HUDEP-2 (cell line): ENCODE measurements at regions not wholly inside any gene's neighbourhood (a gene's known extent, or its start where the extent isn't known, plus 50 kb on each side); places are given as distances from the start of the nearest gene placed in this dataset.
"Not testable (repeated sequence)": the region's sequence is repeated elsewhere in the genome, so short reads cannot be mapped to it uniquely, and the experiment has no call there.

Experiments
- DNase-seq, 76 experiments: peaks; one replicate each; lab custom pipeline; 2025; ENCODE audit not compliant: unreplicated experiment in 76 of 76; lab: John Stamatoyannopoulos, UW

- no peak for DNase-seq
Measured at GRCh38 chr7:83882551-83882950, 233.6 kb upstream of the SEMA3E start.

GRCh38 chr7:83879063-83879462, 230.1 kb upstream of the SEMA3E start:
- no peak for DNase-seq

DNA sequence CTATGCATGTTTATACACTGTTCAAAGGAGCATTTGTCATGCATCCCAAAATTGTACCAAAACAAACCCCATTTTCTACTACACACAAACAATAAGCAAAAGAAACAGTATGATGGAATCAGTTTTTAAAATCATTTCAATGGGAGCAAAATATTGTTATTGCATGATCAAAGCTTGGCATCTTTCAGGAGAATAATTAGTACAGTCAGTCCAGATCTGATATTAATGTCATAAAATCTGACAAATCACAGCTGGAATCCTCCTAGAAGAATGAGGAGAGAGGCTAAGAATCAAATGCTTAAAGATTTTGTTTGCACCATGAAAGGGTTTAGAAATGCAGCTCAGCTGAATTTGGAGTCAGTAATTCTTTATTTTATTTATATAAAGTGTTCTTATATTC, 229.7 kb upstream of the SEMA3E start:
- DNase-seq, result no peak

- no peak for DNase-seq
Measured at GRCh38 chr7:83876593-83876992, 227.7 kb upstream of the SEMA3E start.

- no peak for DNase-seq
Measured at GRCh38 chr7:83873459-83873858, 224.5 kb upstream of the SEMA3E start.

- DNase-seq, result no peak
Measured at GRCh38 chr7:83872501-83872900, 223.6 kb upstream of the SEMA3E start.

- no peak for DNase-seq
Measured at GRCh38 chr7:83870515-83870914, 221.6 kb upstream of the SEMA3E start.

DNA sequence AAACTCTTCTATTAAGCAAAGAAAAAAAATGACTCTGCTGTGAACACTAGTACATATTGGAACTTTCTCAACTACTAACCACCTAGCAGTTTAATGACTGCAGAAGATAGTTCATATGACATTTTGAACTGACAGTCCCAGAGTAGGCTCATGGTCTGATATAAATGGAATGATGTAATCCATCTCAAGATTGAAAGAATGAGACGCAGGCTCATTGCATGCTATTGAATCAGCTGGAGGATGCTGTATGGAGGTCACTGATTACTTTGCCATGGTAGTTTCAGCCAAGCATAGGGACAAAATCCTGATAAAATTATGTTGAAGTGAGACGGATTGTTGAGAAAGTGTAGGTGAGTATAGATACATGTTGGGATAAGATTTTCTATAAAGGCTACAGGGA, 217.6 kb upstream of the SEMA3E start:
- DNase-seq, result no peak

DNA sequence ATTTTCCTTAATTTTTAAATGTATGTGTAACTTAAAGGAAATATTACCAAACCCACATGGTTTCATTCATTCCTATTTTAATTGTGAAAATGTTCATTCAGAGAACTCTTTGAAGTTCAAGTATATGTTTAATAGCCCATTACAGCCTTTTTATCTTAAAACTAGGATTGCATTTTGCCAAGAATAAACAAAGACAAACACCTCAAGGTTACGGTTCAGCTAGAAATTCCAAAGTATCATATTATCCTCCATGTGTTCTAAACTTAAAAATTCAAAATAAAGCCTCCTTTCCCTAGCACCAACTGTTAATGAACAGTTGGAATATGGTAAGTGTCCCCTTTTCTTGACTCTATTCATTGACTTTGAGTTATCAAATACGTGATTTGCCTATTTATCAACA, 215.6 kb upstream of the SEMA3E start:
- no peak for DNase-seq

DNA sequence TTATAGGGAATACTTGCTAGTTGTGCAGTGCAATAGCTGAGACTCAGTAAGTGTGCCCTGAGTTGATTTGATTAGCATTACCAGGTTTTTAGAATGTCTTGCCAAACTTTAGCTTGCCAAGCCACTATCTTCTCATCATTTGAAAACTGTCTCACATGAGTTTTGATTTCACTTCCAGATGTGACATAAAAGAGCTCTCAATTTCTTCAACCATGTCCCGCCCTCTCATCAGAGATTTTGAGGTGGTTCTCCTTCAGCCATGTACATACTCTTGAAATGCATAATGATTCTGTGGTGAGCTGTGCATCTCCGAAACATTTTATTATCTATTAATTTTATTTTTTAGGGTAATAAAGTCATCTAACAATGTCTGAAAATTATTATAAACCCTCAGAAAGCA, 215.0 kb upstream of the SEMA3E start:
- DNase-seq, result no peak

- DNase-seq, result no peak
Measured at GRCh38 chr7:83861876-83862275, 212.9 kb upstream of the SEMA3E start.

- no peak for DNase-seq
Measured at GRCh38 chr7:83859827-83860226, 210.9 kb upstream of the SEMA3E start.

DNA sequence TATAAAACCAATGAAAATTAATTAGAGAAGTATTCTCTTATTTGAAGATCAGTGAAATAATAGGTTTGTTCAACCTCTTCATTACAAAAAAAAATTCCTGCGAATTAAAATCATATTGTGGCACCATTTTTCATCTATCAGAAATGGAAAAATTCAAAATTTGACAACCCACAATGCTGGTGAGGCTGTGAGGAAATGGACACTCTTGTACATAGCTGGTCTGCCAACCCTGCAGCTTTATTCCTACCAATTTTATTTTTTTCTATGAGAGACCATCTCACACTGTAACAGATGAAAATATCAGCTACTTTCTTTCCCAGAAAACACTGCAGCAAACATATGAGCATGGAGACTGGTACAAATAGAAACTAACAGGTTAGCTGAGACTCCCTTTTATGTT, 208.8 kb upstream of the SEMA3E start:
- DNase-seq, result no peak

DNA sequence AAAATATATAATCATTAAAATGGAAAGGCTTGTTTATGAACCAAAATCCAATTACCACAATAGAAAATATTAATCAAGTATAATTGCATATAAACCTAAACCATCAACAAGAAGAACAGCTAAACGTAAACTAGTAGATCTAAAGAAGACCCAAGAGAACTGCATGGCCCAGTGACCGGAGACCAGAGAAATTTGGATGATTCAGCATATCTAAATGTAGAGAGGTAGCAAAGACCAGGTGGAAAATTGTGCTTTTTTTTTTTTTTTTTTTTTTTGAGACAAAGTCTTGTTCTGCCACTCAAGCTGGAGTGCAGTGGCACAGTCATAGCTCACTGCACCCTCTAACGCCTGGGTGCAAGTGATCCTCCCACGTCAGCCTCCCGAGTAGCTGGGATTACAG, 207.2 kb upstream of the SEMA3E start:
- no peak for DNase-seq

GRCh38 chr7:83852136-83852535, 203.2 kb upstream of the SEMA3E start:
- DNase-seq, result no peak

DNA sequence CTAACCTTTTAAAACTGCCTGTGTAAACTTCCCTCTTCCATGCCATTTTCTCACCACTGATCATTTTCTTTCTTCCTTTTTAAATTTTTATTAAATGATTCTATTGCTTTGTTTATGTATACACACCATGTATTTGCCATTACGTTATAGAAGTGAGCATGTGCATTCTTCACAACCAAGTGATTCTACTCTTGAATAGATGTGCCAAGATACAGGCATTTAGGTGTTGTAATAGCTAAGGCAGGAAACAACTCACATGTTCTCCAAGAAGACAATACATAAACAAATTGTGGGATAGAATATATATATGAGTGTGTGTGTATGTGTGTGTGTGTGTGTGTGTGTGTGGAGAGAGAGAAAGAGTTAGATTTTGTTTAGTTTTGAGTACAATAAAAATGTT, 202.6 kb upstream of the SEMA3E start:
- no peak for DNase-seq

DNA sequence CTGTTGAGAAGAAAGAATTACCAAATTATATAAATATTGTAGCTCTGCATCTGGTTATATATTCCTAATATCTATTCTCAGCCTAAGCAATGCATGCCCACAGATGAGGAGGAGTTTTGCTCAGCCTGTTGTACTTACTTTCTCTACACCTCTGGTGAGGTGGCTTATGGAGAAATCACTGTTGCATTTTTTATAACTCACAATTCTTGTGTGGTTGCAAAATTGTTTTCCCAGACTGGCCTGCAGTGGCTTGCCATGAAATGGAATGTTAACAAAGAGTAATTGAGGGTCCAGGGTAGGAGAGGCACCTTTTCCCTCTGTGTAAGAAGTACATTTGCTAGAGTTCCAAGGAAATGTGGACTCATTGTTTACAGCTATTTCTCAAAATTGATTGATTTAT, 202.0 kb upstream of the SEMA3E start:
- no peak for DNase-seq

DNA sequence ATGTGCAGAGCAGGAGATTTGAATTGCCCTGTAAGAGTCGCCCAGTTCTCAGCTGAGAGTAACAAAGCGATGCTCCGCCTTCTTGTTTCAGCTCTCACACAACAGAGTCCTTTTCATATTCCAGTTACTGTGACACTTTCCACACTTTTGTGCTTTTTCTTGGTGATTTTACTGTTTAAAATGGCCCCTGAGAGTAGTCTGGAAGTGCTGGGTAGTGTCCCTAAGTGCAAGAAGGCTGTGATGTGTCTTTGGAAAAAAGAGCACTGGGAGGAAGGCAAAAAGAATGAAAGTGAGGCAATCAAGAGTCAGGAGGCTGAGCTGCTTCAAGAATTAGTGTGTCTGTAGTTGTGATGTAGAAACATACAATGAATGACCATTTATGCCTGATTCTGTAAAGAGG, 201.2 kb upstream of the SEMA3E start:
- DNase-seq, result no peak

DNA sequence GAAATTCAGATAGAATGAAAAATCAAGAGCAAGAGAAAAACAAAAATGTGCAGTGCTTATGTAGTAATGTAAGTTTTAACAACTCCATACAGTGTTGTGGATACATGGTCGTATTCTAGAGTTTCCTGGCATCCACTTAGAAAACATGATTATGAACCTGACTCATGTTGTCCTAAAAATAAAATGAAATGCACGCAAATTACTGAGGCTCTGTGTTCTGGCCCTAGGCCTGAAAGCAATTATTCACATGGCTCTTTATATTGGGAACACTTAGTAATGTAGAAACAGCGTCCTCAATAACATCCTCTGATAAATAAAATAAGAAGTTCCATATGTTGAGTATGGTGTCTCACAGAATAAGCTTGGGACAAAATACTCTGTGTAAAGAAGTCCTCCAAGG, 200.2 kb upstream of the SEMA3E start:
- no peak for DNase-seq

- no peak for DNase-seq
Measured at GRCh38 chr7:83842894-83843293, 194.0 kb upstream of the SEMA3E start.

GRCh38 chr7:83837683-83838082, 188.7 kb upstream of the SEMA3E start:
- DNase-seq, result no peak

DNA sequence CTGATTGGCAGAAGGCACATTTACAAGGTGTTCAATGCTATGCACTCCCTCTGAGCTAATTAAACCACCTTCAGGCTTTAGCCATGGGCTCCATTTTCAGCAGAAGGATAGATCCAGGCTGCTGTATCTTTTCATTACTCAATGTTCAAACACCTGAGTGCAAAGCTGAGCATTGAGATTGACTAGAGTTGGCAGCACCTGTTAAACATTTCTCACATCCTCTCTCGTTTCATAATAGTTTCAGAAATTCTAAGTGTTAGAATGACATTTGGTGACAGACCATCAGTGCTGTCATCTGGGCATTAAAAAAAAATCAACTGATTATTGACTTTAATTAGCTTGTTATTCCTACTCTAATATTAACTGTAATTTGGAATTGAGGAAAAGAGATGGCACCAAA, 187.1 kb upstream of the SEMA3E start:
- DNase-seq, result no peak

- no peak for DNase-seq
Measured at GRCh38 chr7:83835424-83835823, 186.5 kb upstream of the SEMA3E start.

DNA sequence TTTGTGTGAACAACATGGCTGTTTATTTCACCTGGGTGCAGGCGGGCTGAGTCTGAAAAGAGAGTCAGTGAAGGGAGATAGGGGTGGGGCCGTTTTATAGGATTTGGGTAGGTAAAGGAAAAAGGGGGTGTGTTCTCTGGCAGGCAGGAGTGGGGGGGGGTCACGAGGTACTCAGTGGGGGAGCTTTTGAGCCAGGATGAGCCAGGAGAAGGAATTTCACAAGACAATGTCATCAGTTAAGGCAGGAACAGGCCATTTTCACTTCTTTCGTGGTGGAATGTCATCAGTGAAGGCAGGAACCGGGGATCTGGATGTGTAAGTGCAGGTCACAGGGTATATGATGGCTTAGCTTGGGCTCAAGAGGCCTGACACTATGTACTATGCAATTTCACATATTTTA, 184.8 kb upstream of the SEMA3E start:
- DNase-seq, result not testable (repeated sequence)
